NCI-H2227 treated with DMSO at 0.1 percent for 48 hours (cell line): ENCODE measurements at regions not wholly inside any gene's neighbourhood (a gene's known extent, or its start where the extent isn't known, plus 50 kb on each side); places are given as distances from the start of the nearest gene placed in this dataset.

Experiments used
- DNase-seq: peaks from one replicate; lab custom pipeline; 2025; lab: John Stamatoyannopoulos, UW

- DNase-seq = no peak
These were observed 56.4 kb downstream of the CRYGS start for GRCh38 chr3:186487819-186488218.

DNA sequence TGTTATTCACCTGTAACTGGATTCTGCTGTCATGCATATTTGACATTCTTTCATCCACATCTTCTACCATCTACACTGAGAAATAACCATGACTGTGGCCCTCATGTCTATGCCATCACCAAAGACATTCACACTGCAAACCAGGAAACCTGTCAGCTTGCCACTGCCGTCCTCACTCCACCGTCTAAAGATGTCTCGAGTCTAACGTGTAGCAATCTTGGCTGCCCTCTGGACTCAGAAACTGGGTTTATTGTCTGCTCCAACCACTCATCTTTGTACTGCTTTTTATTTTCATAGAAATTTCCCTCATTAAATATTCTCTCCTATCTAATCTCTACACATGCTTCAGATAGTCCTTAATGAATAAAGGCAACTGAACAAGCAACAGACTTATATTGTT lies 57.1 kb downstream of the CRYGS start:
- no peak for DNase-seq

- no peak for DNase-seq
These were observed 60.4 kb downstream of the CRYGS start for GRCh38 chr3:186483611-186484340.

DNA sequence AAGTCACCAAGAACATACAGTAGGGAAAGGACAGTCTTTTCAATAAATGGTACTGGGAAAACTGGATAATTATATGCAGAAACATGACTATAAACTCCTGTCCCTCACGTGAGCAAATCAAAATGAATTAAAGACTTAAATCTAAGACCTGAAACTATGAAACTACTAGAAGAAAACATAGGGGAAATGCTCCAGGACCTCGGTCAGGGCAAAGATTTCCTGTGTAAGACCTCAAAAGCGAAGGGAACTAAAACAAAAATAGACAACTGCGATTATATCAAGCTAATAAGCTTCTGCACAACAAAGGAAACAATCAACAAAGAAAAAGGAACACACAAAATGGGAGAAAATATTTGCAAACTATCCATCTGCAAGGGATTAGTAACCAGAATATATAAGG lies 62.7 kb downstream of the CRYGS start:
- no peak for DNase-seq

GRCh38 chr3:186477876-186478275 lies 66.3 kb downstream of the CRYGS start:
- no peak for DNase-seq

GRCh38 chr3:186477033-186477432 lies 67.1 kb downstream of the CRYGS start:
- no peak for DNase-seq

- DNase-seq = no peak
These were observed 67.6 kb downstream of the CRYGS start for GRCh38 chr3:186476541-186476940.

DNA sequence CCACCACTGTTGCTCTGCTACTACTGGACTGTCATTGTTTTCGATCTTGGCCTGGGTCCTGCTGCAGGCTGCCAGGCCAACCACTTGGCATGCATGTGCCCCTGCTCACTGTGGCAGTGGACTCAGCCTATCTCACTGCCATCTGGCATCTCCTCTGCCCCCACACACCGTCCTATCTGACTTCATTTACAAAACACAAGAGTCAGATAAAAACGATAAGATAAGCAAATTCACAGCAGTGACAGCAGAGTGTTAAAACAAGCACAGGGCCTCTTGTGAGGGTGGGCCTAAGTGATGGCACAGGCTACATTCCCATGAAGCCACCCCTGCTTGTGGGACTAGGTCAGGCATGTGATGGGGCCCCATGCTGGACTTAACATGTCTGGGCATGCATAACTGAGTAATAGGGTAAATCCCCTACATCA lies 68.1 kb downstream of the CRYGS start:
- no peak for DNase-seq

- DNase-seq = no peak
These were observed 71.0 kb downstream of the CRYGS start for GRCh38 chr3:186473166-186473565.

DNA sequence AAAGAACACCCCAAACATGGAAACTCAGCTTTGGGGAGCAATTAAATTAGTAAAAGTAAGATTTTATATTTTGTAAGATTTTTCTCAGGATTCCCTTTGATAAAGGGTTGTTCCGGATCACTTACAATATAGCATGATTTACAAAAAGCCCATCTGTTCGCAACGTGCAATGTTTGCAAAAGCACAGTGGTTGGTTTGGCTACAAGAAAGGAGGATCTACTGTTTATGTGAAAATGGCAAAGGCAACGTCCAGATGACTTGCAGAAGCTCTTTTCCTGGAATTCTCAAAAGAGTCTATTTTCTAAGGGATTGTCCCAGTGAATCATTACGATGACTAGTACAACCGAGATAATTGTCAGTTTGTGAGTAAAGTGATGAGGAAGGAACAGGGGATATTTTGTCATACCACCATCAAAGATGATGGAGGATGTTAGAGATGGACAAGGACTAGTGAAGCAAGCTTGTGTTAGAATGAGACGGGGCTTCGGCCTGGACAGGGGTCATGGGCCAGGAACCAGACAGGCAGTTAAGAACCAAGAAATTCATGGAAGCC lies 71.6 kb downstream of the CRYGS start:
- no peak for DNase-seq

- no peak for DNase-seq
These were observed 72.4 kb downstream of the CRYGS start for GRCh38 chr3:186471771-186472170.

- DNase-seq = no peak
These were observed 74.7 kb downstream of the CRYGS start for GRCh38 chr3:186469525-186469924.

- DNase-seq = no peak
These were observed 76.2 kb downstream of the CRYGS start for GRCh38 chr3:186467969-186468368.

GRCh38 chr3:186466391-186466974 lies 77.7 kb downstream of the CRYGS start:
- no peak for DNase-seq

DNA sequence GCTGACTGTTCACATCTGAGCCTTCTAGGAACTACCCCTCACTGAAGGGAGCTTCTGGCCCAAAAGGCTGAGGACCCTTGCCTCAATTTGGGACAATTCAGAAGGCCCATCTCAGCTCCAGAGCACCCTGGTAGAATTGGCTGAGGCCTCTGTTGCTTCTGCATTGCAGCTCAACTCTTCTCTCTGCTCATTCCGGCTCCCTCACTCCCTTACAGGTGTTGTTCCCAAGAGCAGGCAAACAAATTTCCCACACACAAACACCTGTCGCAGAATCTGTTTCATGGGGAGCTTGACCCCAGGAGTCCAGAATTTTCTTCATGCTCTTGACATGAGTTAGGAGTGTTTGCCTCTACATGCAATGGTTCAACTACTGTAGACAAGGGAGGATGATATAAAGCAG lies 78.7 kb downstream of the CRYGS start:
- no peak for DNase-seq

- DNase-seq = no peak
These were observed 79.6 kb downstream of the CRYGS start for GRCh38 chr3:186464424-186465093.

- DNase-seq = no peak
These were observed 83.0 kb downstream of the CRYGS start for GRCh38 chr3:186461141-186461540.

- no peak for DNase-seq
These were observed 85.1 kb downstream of the CRYGS start for GRCh38 chr3:186459108-186459467.

DNA sequence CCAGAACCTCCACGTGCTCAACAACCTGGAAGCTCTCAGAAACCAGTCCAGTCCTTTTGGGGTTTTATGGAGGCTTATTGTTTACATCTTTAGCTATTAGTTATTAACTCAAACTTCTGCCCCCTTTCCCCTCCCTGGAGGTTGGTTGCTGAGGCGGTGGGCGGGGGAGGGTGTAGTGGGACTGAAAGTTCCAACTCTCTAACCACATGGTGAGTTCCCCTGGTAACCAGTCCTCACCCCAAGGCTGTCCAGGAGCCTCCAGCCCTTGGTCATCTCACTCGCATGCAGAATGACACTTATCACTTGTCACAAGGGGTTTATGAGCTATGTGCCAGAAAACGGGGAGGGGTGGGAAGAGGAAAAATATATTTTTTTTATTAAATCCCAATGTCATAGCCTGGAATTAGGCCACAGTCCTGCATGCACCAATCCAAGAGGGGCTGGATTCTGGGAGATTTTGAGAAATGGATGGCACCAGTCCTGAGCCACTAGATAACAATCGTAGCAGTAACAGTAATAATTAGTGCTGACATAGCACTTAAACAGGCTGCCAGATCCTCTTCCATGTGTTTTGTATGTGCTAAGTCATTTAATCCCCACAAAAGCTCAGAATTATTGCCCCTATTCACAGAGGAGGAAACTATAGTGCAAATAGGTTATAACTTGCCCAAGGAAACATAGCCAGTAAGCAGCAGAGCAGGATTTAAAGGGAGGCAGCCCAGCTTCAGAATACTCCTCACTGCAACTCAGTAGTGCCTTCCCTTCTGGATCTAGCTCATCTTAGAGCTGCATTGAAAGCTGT lies 85.7 kb downstream of the CRYGS start:
- no peak for DNase-seq

DNA sequence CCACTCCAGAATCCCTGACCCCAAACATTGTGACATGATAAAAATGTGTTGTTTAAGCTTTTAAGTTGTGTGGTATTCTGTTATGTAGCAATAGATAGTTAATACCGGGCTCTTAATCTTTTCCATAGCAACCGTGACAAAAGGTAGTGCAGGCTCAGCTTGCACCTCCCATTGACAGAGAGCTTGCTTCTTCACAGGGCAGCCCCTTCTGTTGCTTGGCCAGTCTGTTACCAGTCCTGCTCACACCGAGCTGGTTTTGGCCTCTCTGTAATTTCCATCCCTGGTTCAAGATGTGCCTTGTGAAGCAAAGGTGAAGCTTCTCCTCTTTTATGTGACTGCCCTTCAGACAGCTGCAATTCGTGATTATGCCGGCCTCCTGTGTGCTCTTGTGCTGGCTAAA lies 86.9 kb downstream of the CRYGS start:
- DNase-seq = no peak

DNA sequence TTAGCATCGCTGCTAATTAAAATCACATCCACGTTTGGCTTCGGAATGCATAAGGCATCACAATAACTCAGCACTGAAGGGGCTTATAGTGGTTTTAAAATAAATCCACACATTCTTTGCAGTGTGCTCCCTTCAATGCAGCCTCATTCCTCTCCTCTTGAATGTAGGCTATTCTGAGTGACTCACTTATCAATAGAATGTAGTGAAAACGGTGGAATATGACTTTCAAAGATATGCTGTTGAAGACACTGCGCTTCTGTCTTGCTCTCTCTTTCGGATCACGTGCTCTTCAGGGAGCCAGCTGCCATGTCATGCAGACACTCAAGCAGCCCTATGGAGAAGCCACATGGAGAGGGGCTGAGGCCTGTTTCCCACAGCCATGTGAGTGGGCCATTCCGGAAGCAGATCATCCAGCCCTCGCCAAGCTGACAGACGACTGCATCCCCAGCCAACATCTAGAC lies 87.4 kb downstream of the CRYGS start:
- DNase-seq = no peak
